Suppressor macrophage treated with lipopolysaccharide for 4 hours (primary cell): ENCODE measurements at regions not wholly inside any gene's neighbourhood (a gene's known extent, or its start where the extent isn't known, plus 50 kb on each side); places are given as distances from the start of the nearest gene placed in this dataset.

ENCODE experiments used
- DNase-seq: peaks from one replicate; pipeline ENCODE4 v3.0.0-alpha.2; 2020

DNA sequence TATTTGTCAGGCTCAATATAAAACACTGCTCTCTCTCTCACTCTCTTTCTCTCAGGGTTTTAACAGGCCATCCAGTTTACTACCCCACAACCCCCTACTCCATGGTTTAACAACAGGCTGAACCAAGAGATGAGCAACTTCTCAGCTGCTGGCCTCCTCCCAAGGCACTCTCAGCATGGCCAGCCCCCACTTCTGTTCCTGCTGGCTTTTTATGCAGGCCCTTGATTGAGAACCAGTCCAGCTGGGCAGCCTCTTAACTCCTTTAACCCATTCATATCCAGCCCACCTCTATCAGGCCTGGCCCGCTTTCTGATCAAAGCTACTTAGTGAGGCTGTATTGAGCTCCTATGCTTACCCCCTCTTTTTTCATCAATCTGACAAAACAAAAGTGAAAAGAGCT, 346.8 kb upstream of the POU3F2 start:
- no peak for DNase-seq

- no peak for DNase-seq
These were observed 336.1 kb upstream of the POU3F2 start for GRCh38 chr6:98498144-98498775.

GRCh38 chr6:98498866-98499265, 335.5 kb upstream of the POU3F2 start:
- no peak for DNase-seq

DNA sequence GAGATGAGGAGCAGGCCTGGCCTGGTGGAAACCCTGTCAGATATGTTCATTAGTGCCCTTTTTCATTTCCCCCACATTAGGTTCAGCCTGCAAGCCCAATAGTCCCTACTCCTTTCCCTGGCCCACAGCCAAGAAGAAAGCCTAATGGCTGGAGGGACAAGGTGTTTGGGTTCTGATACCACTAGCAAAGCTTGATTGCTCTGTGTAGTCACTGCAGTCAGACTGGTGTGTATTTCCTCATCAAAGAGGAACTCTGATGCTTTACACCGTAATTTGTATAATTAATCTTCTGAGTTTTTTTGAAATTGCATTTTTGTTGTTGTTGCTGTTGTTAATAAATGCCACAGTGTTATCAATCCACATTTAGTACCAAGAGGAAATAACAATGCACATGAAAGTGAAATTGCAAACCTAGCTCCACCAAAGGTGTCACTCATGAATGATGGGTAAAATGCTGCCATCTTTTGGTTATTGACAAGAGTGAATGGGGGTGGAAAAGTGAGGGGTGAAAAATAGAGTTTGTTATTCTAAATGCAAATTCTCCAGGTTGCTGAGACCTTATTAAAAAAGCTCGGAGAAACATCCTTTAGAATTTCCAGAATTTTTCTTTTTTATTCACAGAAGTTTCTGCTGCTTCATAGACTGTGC, 320.2 kb upstream of the POU3F2 start:
- DNase-seq, result no peak

DNA sequence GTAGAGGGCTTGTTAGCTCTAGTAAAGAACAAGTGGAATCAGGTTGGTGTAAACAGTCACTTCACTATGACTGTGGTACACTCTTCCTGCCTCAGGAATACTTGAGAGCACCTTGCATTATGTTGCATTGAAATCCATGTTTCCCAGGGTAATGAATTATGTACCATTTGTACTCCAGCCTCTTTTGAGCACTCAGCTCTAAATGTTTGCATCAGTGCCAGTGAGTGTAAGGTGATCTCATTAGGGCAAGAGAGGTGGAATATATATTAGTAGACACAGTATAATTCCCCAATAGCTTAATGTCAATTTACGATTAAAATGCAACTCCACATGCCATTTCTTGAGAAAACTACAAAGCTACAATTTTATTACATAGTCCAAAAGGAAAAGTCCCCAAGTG, 319.6 kb upstream of the POU3F2 start:
- no peak for DNase-seq

- no peak for DNase-seq
These were observed 318.2 kb upstream of the POU3F2 start for GRCh38 chr6:98516206-98516605.

- DNase-seq, result no peak
These were observed 317.5 kb upstream of the POU3F2 start for GRCh38 chr6:98516866-98517265.

DNA sequence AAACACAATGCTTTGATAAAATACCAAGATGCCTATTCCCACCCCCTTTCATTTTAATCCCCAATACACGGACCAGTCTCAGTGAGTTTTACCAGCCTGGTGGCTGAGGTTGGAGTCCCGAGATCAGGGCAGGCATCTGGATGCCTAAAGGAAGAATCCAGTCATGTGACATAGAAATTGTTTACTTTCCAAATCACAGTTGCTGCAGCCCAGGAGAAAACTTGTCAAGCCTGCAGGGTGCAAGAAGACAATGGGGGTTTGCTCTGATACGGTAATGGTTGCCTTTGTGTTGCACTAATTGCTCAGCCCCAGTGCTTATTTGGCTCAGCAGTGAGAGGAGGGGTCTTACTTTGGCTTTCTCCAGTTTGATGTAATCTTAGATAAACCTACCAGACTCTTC, 308.5 kb upstream of the POU3F2 start:
- no peak for DNase-seq

- no peak for DNase-seq
These were observed 307.9 kb upstream of the POU3F2 start for GRCh38 chr6:98526465-98526864.

DNA sequence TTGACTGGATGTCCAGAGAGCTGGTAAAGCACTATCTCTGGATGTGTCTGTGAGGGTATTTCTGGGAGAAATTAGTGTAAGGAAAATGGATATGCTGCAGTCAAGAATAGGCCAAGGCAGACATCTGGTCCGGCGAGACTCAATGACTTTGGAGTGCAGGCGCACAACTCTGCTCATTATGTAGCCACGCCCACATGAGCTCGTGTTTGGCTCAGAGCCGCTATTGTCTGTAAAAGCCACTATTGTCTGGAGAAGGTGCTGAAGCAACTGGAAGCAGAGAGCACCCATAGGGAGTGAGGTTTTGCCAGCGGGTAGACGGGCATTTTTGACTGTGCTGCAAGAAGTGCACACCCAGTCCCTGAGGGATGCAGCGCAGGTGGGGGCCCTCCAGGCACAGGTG, 305.0 kb upstream of the POU3F2 start:
- DNase-seq, result no peak

GRCh38 chr6:98530732-98531131, 303.6 kb upstream of the POU3F2 start:
- DNase-seq, result no peak

- DNase-seq, result no peak
These were observed 302.4 kb upstream of the POU3F2 start for GRCh38 chr6:98532004-98532403.

GRCh38 chr6:98539741-98540140, 294.6 kb upstream of the POU3F2 start:
- no peak for DNase-seq

GRCh38 chr6:98546376-98546775, 288.0 kb upstream of the POU3F2 start:
- no peak for DNase-seq

DNA sequence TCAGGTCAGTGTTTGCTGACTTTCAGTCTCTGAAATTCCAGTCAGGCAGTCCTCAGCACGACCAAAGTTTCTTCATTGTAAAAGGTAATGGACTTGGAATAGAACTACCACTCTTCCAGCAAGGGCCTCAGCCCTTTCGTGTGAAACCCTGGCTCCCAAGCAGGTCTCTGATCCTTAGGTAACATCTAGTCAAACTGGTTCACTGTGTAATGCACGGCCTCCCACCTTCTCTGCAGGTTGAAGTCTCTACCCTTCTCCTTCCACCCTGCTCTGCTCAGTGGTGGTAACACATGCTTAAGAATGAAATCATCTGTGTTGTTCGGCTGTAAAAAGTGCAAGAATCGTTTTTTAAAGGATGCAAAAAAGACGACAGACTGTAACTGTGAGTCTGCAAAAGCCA, 287.2 kb upstream of the POU3F2 start:
- no peak for DNase-seq

GRCh38 chr6:98547634-98548033, 286.7 kb upstream of the POU3F2 start:
- DNase-seq, result no peak

- DNase-seq, result no peak
These were observed 286.1 kb upstream of the POU3F2 start for GRCh38 chr6:98548301-98548700.

DNA sequence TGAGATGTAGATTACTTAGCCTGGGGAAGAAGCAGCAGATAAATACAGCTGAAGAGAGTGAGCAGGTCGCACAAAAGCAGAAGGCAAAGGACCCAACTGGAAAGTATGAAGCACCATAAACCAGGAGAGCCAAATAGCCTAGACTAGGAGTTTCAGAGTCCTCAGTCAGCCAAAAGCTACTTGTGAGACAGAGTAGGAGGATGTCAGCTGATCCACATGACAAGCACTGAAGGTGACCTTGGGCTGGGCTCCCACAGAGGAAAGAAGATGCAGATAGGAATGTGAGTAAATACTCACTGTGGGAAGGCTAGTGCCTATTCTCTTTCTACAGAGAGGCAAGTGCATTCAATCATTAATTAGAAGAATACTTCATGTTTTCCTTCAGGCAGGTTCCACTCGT, 274.0 kb upstream of the POU3F2 start:
- no peak for DNase-seq

DNA sequence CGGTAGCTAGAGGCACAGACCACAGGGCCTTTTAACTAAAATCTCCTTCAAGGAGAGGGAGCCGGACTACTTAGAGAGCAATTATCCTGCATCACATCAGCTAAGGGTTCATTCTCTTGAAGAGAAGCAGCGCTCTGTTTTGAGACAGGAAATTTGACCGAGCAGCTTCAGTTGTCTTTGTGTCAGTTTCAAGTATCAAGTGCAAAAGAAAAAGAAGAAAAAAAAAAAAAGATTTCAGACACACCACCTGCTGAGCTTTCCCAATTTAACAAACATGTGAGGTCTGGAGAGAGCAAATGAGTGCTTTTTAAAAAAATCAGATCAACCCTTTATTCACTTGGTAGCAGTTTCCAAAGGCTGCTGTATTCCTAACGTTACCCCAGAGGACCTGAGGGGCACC, 273.5 kb upstream of the POU3F2 start:
- DNase-seq, result no peak

- no peak for DNase-seq
These were observed 268.2 kb upstream of the POU3F2 start for GRCh38 chr6:98566126-98566525.

DNA sequence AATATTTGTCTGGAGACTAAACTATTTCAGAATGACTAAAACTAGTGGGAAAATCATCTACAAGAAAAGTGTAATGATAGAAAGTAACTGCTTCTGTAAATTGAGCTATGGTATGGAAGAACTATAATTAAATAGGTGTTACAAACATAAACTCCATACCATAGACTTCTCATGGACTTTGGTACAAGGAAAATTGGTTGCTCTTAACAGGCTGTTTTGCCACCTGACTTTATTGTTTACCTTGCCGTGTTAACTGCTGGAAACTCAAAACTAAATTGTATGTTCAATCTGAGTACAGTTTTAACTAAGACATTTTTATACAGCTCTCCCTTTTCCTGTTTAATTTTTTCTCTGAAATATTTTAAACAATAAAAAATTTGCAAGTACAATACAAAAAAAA, 261.8 kb upstream of the POU3F2 start:
- DNase-seq, result no peak

GRCh38 chr6:98574984-98575383, 259.4 kb upstream of the POU3F2 start:
- DNase-seq, result no peak

GRCh38 chr6:98576791-98577190, 257.6 kb upstream of the POU3F2 start:
- no peak for DNase-seq

- no peak for DNase-seq
These were observed 256.4 kb upstream of the POU3F2 start for GRCh38 chr6:98578016-98578415.

DNA sequence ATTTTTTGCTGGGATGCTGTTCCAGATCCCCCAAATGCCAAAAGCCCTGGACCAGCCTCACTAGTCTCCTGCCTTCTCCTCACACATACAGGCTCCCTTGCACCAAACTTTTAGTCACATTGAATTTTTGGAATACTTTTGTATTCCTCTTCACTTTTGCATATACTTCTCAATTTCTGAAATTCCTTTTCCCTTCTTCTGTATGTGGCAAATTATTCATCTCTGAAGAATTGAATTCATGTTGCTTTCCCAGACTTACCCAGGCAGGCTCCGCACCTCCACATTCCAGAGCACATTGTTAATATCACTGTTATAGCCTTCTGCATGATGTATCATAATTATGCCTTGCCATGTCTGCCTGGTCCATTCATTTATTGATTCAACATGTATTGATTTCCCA, 255.3 kb upstream of the POU3F2 start:
- no peak for DNase-seq
